HepG2 (cell line): ENCODE measurements at regions not wholly inside any gene's neighbourhood (a gene's known extent, or its start where the extent isn't known, plus 50 kb on each side); places are given as distances from the start of the nearest gene placed in this dataset.
A peak's percentile ranks its signal among the peaks of the same experiment; 100 is the strongest.

ENCODE experiments used
- GFI1 ChIP-seq: sonication (generic); formaldehyde crosslinking; IDR thresholded peaks from 2 replicates; pipeline ENCODE4 v1.5.0; 2020; ENCODE audit warnings: missing genetic modification reagents, mild to moderate bottlenecking, borderline replicate concordance
- KLF9 ChIP-seq: IDR thresholded peaks from 2 replicates; pipeline ENCODE4 v1.6.1; 2016; ENCODE audit warnings: low read depth
- PHF21A ChIP-seq: sonication (generic); formaldehyde crosslinking; IDR thresholded peaks from 2 replicates; pipeline ENCODE4 v1.5.0; 2020; ENCODE audit warnings: mild to moderate bottlenecking, missing genetic modification reagents
- RXRB ChIP-seq: IDR thresholded peaks from 2 replicates; pipeline ENCODE4 v1.6.1; 2016; ENCODE audit warnings: borderline replicate concordance, missing genetic modification reagents, missing compliant biosample characterization
- SALL1 ChIP-seq: sonication (generic); formaldehyde crosslinking; IDR thresholded peaks from 2 replicates; pipeline ENCODE4 v1.8.0; 2022; ENCODE audit warnings: mild to moderate bottlenecking, missing genetic modification reagents
- SOX13 ChIP-seq, 3 experiments: fragments of 450-650 bp in 1 of 3; sonication (generic) in 1 of 3; formaldehyde crosslinking in 1 of 3; IDR thresholded peaks in 2 of 3; conservative IDR thresholded peaks in 1 of 3; 2 replicates each; pipeline versions ENCODE4 v1.5.0 to v1.6.1; 2016 to 2020; ENCODE audit warnings: antibody characterized with exemption in 1 of 3, mild to moderate bottlenecking in 1 of 3, missing compliant biosample characterization in 1 of 3, missing genetic modification reagents in 1 of 3, moderate library complexity in 1 of 3
- TARDBP ChIP-seq: sonication (generic); formaldehyde crosslinking; IDR thresholded peaks from 2 replicates; pipeline ENCODE4 v1.8.0; 2022; ENCODE audit warnings: mild to moderate bottlenecking, missing genetic modification reagents
- ZBTB10 ChIP-seq: sonication (generic); formaldehyde crosslinking; IDR thresholded peaks from 2 replicates; pipeline ENCODE4 v1.4.0; 2020; ENCODE audit warnings: missing genetic modification reagents, borderline replicate concordance
- ZHX2 ChIP-seq, 2 experiments: sonication (generic) in 1 of 2; formaldehyde crosslinking in 1 of 2; IDR thresholded peaks; 2 replicates each; pipeline versions ENCODE4 v1.6.1 to v1.9.0; 2014 to 2022; ENCODE audit warnings: antibody characterized with exemption in 1 of 2, borderline replicate concordance in 1 of 2, inconsistent platforms in 1 of 2, low read depth in 1 of 2, missing genetic modification reagents in 1 of 2
- ZNF326 ChIP-seq: sonication (generic); formaldehyde crosslinking; IDR thresholded peaks from 2 replicates; pipeline ENCODE4 v1.4.0; 2020; ENCODE audit warnings: missing genetic modification reagents, borderline replicate concordance
- ZNF331 ChIP-seq: sonication (generic); formaldehyde crosslinking; IDR thresholded peaks from 2 replicates; pipeline ENCODE4 v1.4.0; 2020; ENCODE audit warnings: missing genetic modification reagents
- ZNF503 ChIP-seq: sonication (generic); formaldehyde crosslinking; IDR thresholded peaks from 2 replicates; pipeline ENCODE4 v1.4.0; 2020; ENCODE audit warnings: missing genetic modification reagents

DNA sequence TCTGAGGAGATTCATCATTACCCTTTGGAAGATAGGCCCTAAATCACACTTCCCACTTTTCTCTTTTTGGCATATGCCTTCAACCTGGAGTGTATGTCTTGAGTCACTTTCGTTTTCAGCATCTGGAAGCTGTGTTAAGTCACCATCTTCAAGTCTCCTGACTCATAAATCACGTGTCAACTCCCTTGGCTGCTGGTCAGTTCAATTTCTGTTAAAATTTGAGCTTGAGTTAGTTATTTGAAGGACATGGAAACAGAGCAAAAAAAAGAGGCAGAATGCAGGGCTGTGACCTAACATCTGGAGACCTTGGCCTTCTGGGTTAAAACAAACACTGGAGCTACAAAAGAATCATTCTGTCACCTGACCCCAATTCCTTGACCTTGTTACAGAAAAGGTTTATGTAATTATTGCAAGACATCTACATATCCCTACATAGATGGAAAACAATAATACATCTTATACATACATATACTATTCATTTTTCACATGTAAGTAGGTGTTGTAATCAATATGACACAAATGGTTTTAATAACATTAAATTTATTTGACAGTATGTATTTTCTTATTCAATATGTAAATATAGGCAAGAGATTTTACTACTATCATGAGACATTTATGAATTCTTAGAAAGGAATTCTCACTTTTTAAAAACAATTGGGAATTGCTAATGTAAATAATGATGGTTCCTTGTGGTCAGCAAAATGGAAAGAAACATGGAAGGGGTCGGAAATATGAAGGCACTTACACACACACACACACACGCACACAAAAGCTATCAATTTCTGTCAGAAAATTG lies 169.7 kb upstream of the PHYHIPL start (continued):
- TF ChIP-seq ZNF331 (peak; percentile 32; the same call in 1 of the 2 replicates), PHF21A (CRISPR knock-in tag) (peak; percentile 46; the same call in 1 of the 2 replicates), SALL1 (CRISPR knock-in tag) (peak; percentile 88; the same call in 1 of the 2 replicates), SOX13 (IDR thresholded peaks at IDR 0.05) (peak; percentile 78), SOX13 (CRISPR knock-in tag; conservative IDR thresholded peaks at IDR 0.05 in 1 of 2, IDR thresholded peaks at IDR 0.05 in 1 of 2) (peak in 1 of 2 experiments; percentile 97; a peak in 2 of 4 replicates), TARDBP (0 out of 2 replicates have a peak, but pooled peaks have one; percentile 12), ZNF503 (CRISPR knock-in tag) (peak; percentile 80), GFI1 (CRISPR knock-in tag) (peak; percentile 79), ZNF326 (no peak), KLF9 (CRISPR knock-in tag) (no peak; the same call in 1 of the 2 replicates), ZBTB10 (CRISPR knock-in tag) (no peak), RXRB (CRISPR knock-in tag) (peak; percentile 85), ZHX2 (IDR thresholded peaks at IDR 0.05; ENCODE audit: low read depth) (0 out of 2 replicates have a peak, but pooled peaks have one; percentile 17), ZHX2 (CRISPR knock-in tag; IDR thresholded peaks at IDR 0.05; ENCODE audit: borderline replicate concordance) (no peak)
